DOHH2 (cell line): ENCODE measurements at regions not wholly inside any gene's neighbourhood (a gene's known extent, or its start where the extent isn't known, plus 50 kb on each side); places are given as distances from the start of the nearest gene placed in this dataset.

Experiments used
- CTCF ChIP-seq: fragments of 200-600 bp; sonication (generic); IDR thresholded peaks from one replicate; pipeline ENCODE4 v1.5.1; 2014; ENCODE audit warnings: antibody characterized with exemption, mild to moderate bottlenecking, low read depth, low read length; ENCODE audit not compliant: poor library complexity, severe bottlenecking
- EZH2phosphoT487 ChIP-seq: fragments of 200-600 bp; sonication (generic); IDR thresholded peaks from 2 replicates; pipeline ENCODE4 v1.6.1; 2017; ENCODE audit warnings: borderline replicate concordance, mild to moderate bottlenecking, antibody characterized with exemption, low read length, moderate library complexity, mixed read lengths

GRCh38 chr20:60270341-60270740, 312.1 kb downstream of the CDH26 start:
- no peak for TF ChIP-seq CTCF
- TF ChIP-seq EZH2phosphoT487, result no peak
